ENCODE measurements at regions not wholly inside any gene's neighbourhood (a gene's known extent, or its start where the extent isn't known, plus 50 kb on each side); places are given as distances from the start of the nearest gene placed in this dataset.

- no TSS peak for BruUV-seq (replicated peaks)
- Mint-ChIP-seq H3K27ac (ENCODE audit: unreplicated experiment) (no peak overlapping the region), H3K4me3 (ENCODE audit: low read depth, unreplicated experiment) (no peak overlapping the region), H3K9me3 (ENCODE audit: low read depth, unreplicated experiment) (no peaks in the 10 kb centered on the region), H3K4me1 (ENCODE audit: low read depth, unreplicated experiment) (peaks cover 16% of the 10 kb centered on the region), H3K27me3 (ENCODE audit: unreplicated experiment) (no peaks in the 10 kb centered on the region), H3K36me3 (ENCODE audit: insufficient read depth, unreplicated experiment) (no peaks in the 10 kb centered on the region)
- TF ChIP-seq CTCF (IDR thresholded peaks at IDR 0.05; ENCODE audit: unreplicated experiment): no peak
- no peak for DNase-seq
- CTCF ChIA-PET: no interaction called here
- intact Hi-C loops (cut with micrococcal nuclease; ENCODE audit: unreplicated experiment): no loop called here
Observed at GRCh38 chr18:73797419-73797818, 350.2 kb downstream of the FBXO15 start.

DNA sequence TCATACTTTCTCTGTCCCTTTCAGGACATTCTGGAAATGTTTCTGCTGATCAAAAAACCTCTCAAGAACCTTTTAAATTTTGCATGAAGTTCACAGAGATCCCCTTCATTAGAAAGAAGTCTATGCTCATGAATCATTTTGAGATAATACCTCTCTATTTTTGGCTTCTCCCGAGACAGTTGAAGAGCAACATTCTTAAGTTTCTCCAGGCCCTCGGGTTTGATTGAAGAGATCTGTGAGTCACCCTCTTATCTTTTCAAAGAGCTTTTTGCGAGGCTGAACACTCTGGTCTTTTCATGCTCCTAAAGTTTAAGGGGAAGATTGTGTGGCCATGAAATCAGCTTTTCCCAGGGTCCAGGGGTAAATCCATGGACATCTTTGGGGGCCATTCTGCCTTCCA, 354.2 kb downstream of the FBXO15 start:
- intact Hi-C loops (cut with micrococcal nuclease; ENCODE audit: unreplicated experiment): no loop called here
- peaks cover 16% of the 10 kb centered on the region for H3K4me1 Mint-ChIP-seq (ENCODE audit: low read depth, unreplicated experiment)
- BruUV-seq (replicated peaks): no TSS peak
- no peak overlapping the region for H3K27ac Mint-ChIP-seq (ENCODE audit: unreplicated experiment)
- no peak for DNase-seq
- CTCF ChIA-PET: no interaction called here
- no peaks in the 10 kb centered on the region for H3K36me3 Mint-ChIP-seq (ENCODE audit: insufficient read depth, unreplicated experiment)
- H3K27me3 Mint-ChIP-seq (ENCODE audit: unreplicated experiment): no peaks in the 10 kb centered on the region
- TF ChIP-seq CTCF (IDR thresholded peaks at IDR 0.05; ENCODE audit: unreplicated experiment): no peak
- H3K4me3 Mint-ChIP-seq (ENCODE audit: low read depth, unreplicated experiment): no peak overlapping the region
- no peaks in the 10 kb centered on the region for H3K9me3 Mint-ChIP-seq (ENCODE audit: low read depth, unreplicated experiment)

DNA sequence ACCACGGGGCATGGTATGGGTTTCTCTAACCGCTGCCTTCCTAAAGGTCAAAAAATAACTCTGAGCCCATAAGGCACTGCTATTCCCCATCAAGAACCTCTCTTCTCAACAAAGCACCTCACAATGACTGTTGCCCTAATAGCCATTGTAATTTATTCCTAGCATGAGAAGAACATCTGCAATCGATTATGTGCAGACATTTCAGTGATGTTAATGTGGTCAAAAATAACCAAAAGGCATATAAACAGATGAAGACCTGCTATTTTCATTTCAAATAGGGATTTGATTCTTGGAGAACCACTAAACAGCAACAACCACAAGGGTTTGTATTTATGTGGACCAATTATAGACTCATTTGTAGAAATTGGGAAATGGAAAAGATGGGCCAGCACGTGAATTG, 356.6 kb downstream of the FBXO15 start:
- DNase-seq: no peak
- no TSS peak for BruUV-seq (replicated peaks)
- CTCF ChIA-PET: no interaction called here
- no peaks in the 10 kb centered on the region for H3K27me3 Mint-ChIP-seq (ENCODE audit: unreplicated experiment)
- no peak for TF ChIP-seq CTCF (IDR thresholded peaks at IDR 0.05; ENCODE audit: unreplicated experiment)
- H3K36me3 Mint-ChIP-seq (ENCODE audit: insufficient read depth, unreplicated experiment): no peaks in the 10 kb centered on the region
- H3K4me1 Mint-ChIP-seq (ENCODE audit: low read depth, unreplicated experiment): peaks cover 16% of the 10 kb centered on the region
- no peaks in the 10 kb centered on the region for H3K9me3 Mint-ChIP-seq (ENCODE audit: low read depth, unreplicated experiment)
- no peak overlapping the region for H3K4me3 Mint-ChIP-seq (ENCODE audit: low read depth, unreplicated experiment)
- intact Hi-C loops (cut with micrococcal nuclease; ENCODE audit: unreplicated experiment): no loop called here
- H3K27ac Mint-ChIP-seq (ENCODE audit: unreplicated experiment): no peak overlapping the region

DNA sequence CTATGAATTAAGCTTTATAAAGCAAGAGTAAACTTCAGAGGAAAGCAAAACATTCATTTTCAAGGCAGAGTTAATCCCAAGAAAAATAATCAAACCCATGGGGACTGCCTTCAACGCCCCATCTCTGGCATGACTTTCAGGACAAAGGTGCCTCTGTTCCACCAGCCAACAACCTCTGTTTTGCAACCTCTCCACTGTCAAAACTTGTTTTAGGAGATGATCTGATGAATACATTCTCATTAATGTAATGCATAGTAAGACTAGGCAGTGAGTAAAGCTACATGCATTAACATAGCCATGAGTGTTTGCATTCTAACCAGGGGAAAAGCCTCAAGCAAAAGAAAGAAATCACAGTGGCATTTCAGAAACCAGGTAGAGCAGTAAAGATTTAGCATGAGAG, 357.0 kb downstream of the FBXO15 start:
- intact Hi-C loops (cut with micrococcal nuclease; ENCODE audit: unreplicated experiment): no loop called here
- no peak for TF ChIP-seq CTCF (IDR thresholded peaks at IDR 0.05; ENCODE audit: unreplicated experiment)
- BruUV-seq (replicated peaks): no TSS peak
- CTCF ChIA-PET: interaction anchor here (0.7 kb wide), 1 partner anchor 9 kb away, joined by 3 read pairs; no protein-coding TSS in a partner anchor
- no peak for DNase-seq
- H3K4me3 Mint-ChIP-seq (ENCODE audit: low read depth, unreplicated experiment): no peak overlapping the region
- H3K27ac Mint-ChIP-seq (ENCODE audit: unreplicated experiment): no peak overlapping the region
- peaks cover 16% of the 10 kb centered on the region for H3K4me1 Mint-ChIP-seq (ENCODE audit: low read depth, unreplicated experiment)
- no peaks in the 10 kb centered on the region for H3K27me3 Mint-ChIP-seq (ENCODE audit: unreplicated experiment)
- no peaks in the 10 kb centered on the region for H3K36me3 Mint-ChIP-seq (ENCODE audit: insufficient read depth, unreplicated experiment)
- H3K9me3 Mint-ChIP-seq (ENCODE audit: low read depth, unreplicated experiment): no peaks in the 10 kb centered on the region

Data from Calu3 (cell line).